HG02571 (cell line): ENCODE measurements at regions not wholly inside any gene's neighbourhood (a gene's known extent, or its start where the extent isn't known, plus 50 kb on each side); places are given as distances from the start of the nearest gene placed in this dataset.

Source experiments
- ATAC-seq: cut with Tn5 transposase; IDR thresholded peaks from one replicate; pipeline ENCODE4 v1.9.1; 2021; ENCODE audit warnings: mild to moderate bottlenecking, moderate library complexity; ENCODE audit not compliant: unreplicated experiment

GRCh38 chr3:124089214-124089613, 97.3 kb upstream of the ROPN1 start:
- ATAC-seq: no peak

- no peak for ATAC-seq
Observed at GRCh38 chr3:124091716-124092115, 99.8 kb upstream of the ROPN1 start.

- ATAC-seq: no peak
Observed at GRCh38 chr3:124092811-124093210, 100.9 kb upstream of the ROPN1 start.

- ATAC-seq: no peak
Observed at GRCh38 chr3:124094496-124094895, 102.6 kb upstream of the ROPN1 start.

- ATAC-seq: no peak
Observed at GRCh38 chr3:124097362-124098131, 105.6 kb upstream of the ROPN1 start.

- no peak for ATAC-seq
Observed at GRCh38 chr3:124101643-124102042, 109.7 kb upstream of the ROPN1 start.

- no peak for ATAC-seq
Observed at GRCh38 chr3:124107104-124107890, 115.4 kb upstream of the ROPN1 start.

- ATAC-seq: no peak
Observed at GRCh38 chr3:124108446-124108845, 116.5 kb upstream of the ROPN1 start.

GRCh38 chr3:124113485-124113884, 121.6 kb upstream of the ROPN1 start:
- ATAC-seq: no peak

- ATAC-seq: no peak
Observed at GRCh38 chr3:124115279-124115678, 123.4 kb upstream of the ROPN1 start.

GRCh38 chr3:124115956-124116355, 124.0 kb upstream of the ROPN1 start:
- ATAC-seq: no peak

- ATAC-seq: no peak
Observed at GRCh38 chr3:124116906-124117305, 125.0 kb upstream of the ROPN1 start.

GRCh38 chr3:124117486-124117885, 125.6 kb upstream of the ROPN1 start:
- no peak for ATAC-seq

GRCh38 chr3:124118397-124118796, 126.5 kb upstream of the ROPN1 start:
- no peak for ATAC-seq

- ATAC-seq: no peak
Observed at GRCh38 chr3:124119056-124119716, 127.3 kb upstream of the ROPN1 start.

- no peak for ATAC-seq
Observed at GRCh38 chr3:124121379-124122312, 129.7 kb upstream of the ROPN1 start.

GRCh38 chr3:124125315-124125714, 133.4 kb upstream of the ROPN1 start:
- ATAC-seq: no peak

GRCh38 chr3:124126436-124127023, 134.6 kb upstream of the ROPN1 start:
- ATAC-seq: no peak

GRCh38 chr3:124131158-124131557, 139.2 kb upstream of the ROPN1 start:
- ATAC-seq: no peak

GRCh38 chr3:124131580-124131979, 139.7 kb upstream of the ROPN1 start:
- no peak for ATAC-seq
